ENCODE measurements at regions not wholly inside any gene's neighbourhood (a gene's known extent, or its start where the extent isn't known, plus 50 kb on each side); places are given as distances from the start of the nearest gene placed in this dataset.

GRCh38 chr12:65532764-65533163, 254.3 kb downstream of the MSRB3 start (continued):
- TF ChIP-seq E2F4 (CRISPR knock-in tag; IDR thresholded peaks at IDR 0.05; ENCODE audit: borderline replicate concordance, low read depth) (no peak), ZNF416 (CRISPR knock-in tag; IDR thresholded peaks at IDR 0.05) (no peak)

GRCh38 chr12:65533177-65533883, 254.8 kb downstream of the MSRB3 start:
- CTCF ChIA-PET, result interaction anchor here (0.8 to 1.8 kb wide), 3 partner anchors 15 to 554 kb away, joined by 4 to 7 read pairs (median 4); no protein-coding TSS in a partner anchor
- ATAC-seq (peak; percentile 32; the same call in 1 of the 2 replicates), DNase-seq (ENCODE audit: low spot score) (no peak)
- POLR2A ChIA-PET, result no interaction called here
- H3K27me3 Mint-ChIP-seq (ENCODE audit: low read depth), result no peaks in the 10 kb centered on the region; the same call in 1 of the 2 replicates
- peaks cover 40% of the 10 kb centered on the region for H3K4me1 Mint-ChIP-seq
- peaks cover 6% of the 10 kb centered on the region; the same call in 1 of the 2 replicates for H3K9me3 Mint-ChIP-seq
- no peak overlapping the region for H3K4me3 Mint-ChIP-seq
- H3K27ac Mint-ChIP-seq, result peak overlapping the region; percentile 61; the same call in 1 of the 2 replicates
- no peak for TF ChIP-seq ZNF281 (CRISPR knock-in tag; IDR thresholded peaks at IDR 0.05)
- TF ChIP-seq STAT6 (CRISPR knock-in tag; conservative IDR thresholded peaks at IDR 0.05; ENCODE audit: low read depth), result no peak
- TF ChIP-seq ESRRA (CRISPR knock-in tag; IDR thresholded peaks at IDR 0.05; ENCODE audit: borderline replicate concordance), result no peak
- no peak for TF ChIP-seq E2F5 (CRISPR knock-in tag; IDR thresholded peaks at IDR 0.05)
- TF ChIP-seq TCF7 (CRISPR knock-in tag; IDR thresholded peaks at IDR 0.05; ENCODE audit: low read depth), result no peak
- no peak for TF ChIP-seq EMX1 (CRISPR knock-in tag; IDR thresholded peaks at IDR 0.05)
- no peak for TF ChIP-seq TEAD4 (CRISPR knock-in tag; IDR thresholded peaks at IDR 0.05)
- TF ChIP-seq PREB (CRISPR knock-in tag; IDR thresholded peaks at IDR 0.05; ENCODE audit: borderline replicate concordance), result no peak
- H3K36me3 Mint-ChIP-seq, result no peaks in the 10 kb centered on the region; the same call in 1 of the 2 replicates

- Mint-ChIP-seq H3K4me3 (no peak overlapping the region), H3K4me1 (peaks cover 40% of the 10 kb centered on the region), H3K27me3 (ENCODE audit: low read depth) (no peaks in the 10 kb centered on the region; the same call in 1 of the 2 replicates), H3K27ac (no peak overlapping the region; the same call in 1 of the 2 replicates), H3K9me3 (peaks cover 16% of the 10 kb centered on the region), H3K36me3 (peaks cover 5% of the 10 kb centered on the region)
- DNase-seq (ENCODE audit: low spot score) (no peak), ATAC-seq (peak; percentile 27)
- ChIA-PET POLR2A (no interaction called here), CTCF (interaction anchor here (1.6 to 1.8 kb wide), 2 partner anchors 22 to 553 kb away, joined by 4 to 11 read pairs; no protein-coding TSS in a partner anchor)
- TF ChIP-seq SMAD3 (CRISPR knock-in tag; IDR thresholded peaks at IDR 0.05; ENCODE audit: borderline replicate concordance) (no peak), TEAD1 (CRISPR knock-in tag; IDR thresholded peaks at IDR 0.05) (no peak), ZNF532 (CRISPR knock-in tag; IDR thresholded peaks at IDR 0.05; ENCODE audit: borderline replicate concordance) (no peak), RELA (CRISPR knock-in tag; IDR thresholded peaks at IDR 0.05; ENCODE audit: borderline replicate concordance) (no peak)
These were observed 255.9 kb downstream of the MSRB3 start for GRCh38 chr12:65534238-65534841.
